HCT116 (cell line): ENCODE measurements at regions not wholly inside any gene's neighbourhood (a gene's known extent, or its start where the extent isn't known, plus 50 kb on each side); places are given as distances from the start of the nearest gene placed in this dataset.

Experiments
- ATAC-seq: fragments of 200-7000 bp; cut with Tn5 transposase; 2 replicates; pipeline ENCODE4 v1.9.1; 2020; ENCODE audit warnings: mild to moderate bottlenecking, moderate library complexity
- BruUV-seq: library from RNA; stranded (reverse); fragments of 400-500 nt; replicated peaks from 2 replicates; lab custom pipeline; 2021; lab: Mats Ljungman, UMichigan
- CTCF ChIA-PET: fragments of 300-600 bp; sonication (Branson Sonifier 250); formaldehyde crosslinking; loops from one replicate; lab custom pipeline; 2021; ENCODE audit warnings: antibody characterized with exemption; lab: Charles Lee
- POLR2A ChIA-PET: fragments of 300-600, 350-600 bp; sonication (Branson Sonifier 250); formaldehyde crosslinking; loops from one replicate; lab custom pipeline; 2021; ENCODE audit warnings: antibody characterized with exemption; lab: Charles Lee
- RAD21 ChIA-PET, 2 experiments: fragments of 300-600 bp; sonication (Branson Sonifier 250); formaldehyde crosslinking; loops; one replicate each; lab custom pipeline; 2023; ENCODE audit warnings: low total read pairs in 2 of 2; ENCODE audit not compliant: uncharacterized antibody in 2 of 2, unreplicated experiment in 2 of 2, low non-redundant PET in 1 of 2; lab: Charles Lee
- DNase-seq: peaks from one replicate; pipeline ENCODE4 v3.0.0-alpha.2; 2010; ENCODE audit warnings: low read depth, low spot score
- H2AFZ ChIP-seq: fragments of 200-600 bp; shearing (Covaris generic), sonication (generic); 2 replicates; pipeline ENCODE4 v1.6.1; 2017; ENCODE audit warnings: low read depth, mixed run types, mixed read lengths, antibody characterized with exemption, low read length; ENCODE audit not compliant: poor library complexity, severe bottlenecking
- H3K27ac ChIP-seq: 2 replicates; pipeline ENCODE4 v1.5.1; 2012; ENCODE audit warnings: low read depth, low read length
- H3K27me3 ChIP-seq: fragments of 200-600 bp; sonication (generic); 2 replicates; pipeline ENCODE4 v1.6.1; 2016; ENCODE audit warnings: mixed run types, low read length, mixed read lengths; ENCODE audit not compliant: insufficient read depth
- H3K36me3 ChIP-seq, 2 experiments: fragments of 200-500 bp in 1 of 2; fragments of 200-600 bp in 1 of 2; sonication (Bioruptor generic) in 1 of 2; sonication (generic) in 1 of 2; 2 replicates each; pipeline versions ENCODE4 v1.5.1 to v1.6.1; 2014 to 2016; ENCODE audit warnings: low read length in 2 of 2, inconsistent platforms in 1 of 2, mixed read lengths in 1 of 2, mixed run types in 1 of 2; ENCODE audit not compliant: insufficient read depth in 2 of 2, control insufficient read depth in 1 of 2
- H3K4me1 ChIP-seq, 2 experiments: fragments of 200-600 bp in 1 of 2; sonication (generic) in 1 of 2; 2 replicates each; pipeline versions ENCODE4 v1.5.1 to v1.6.1; 2012 to 2017; ENCODE audit warnings: low read length in 2 of 2, inconsistent platforms in 1 of 2, mild to moderate bottlenecking in 1 of 2, mixed read lengths in 1 of 2, mixed run types in 1 of 2, moderate library complexity in 1 of 2; ENCODE audit not compliant: insufficient read depth in 2 of 2, control insufficient read depth in 1 of 2
- H3K4me2 ChIP-seq: fragments of 200-600 bp; sonication (generic); 2 replicates; pipeline ENCODE4 v1.6.1; 2017; ENCODE audit warnings: mixed run types, low read length, mixed read lengths
- H3K4me3 ChIP-seq, 2 experiments: fragments of 200-600 bp in 1 of 2; sonication (generic) in 1 of 2; replicated peaks in 1 of 2; 2 replicates each; pipeline ENCODE4 v1.5.1; 2011 to 2016; ENCODE audit warnings: low read length in 2 of 2, control low read depth in 1 of 2, low read depth in 1 of 2, mild to moderate bottlenecking in 1 of 2, mixed read lengths in 1 of 2, mixed run types in 1 of 2
- H3K79me2 ChIP-seq: fragments of 200-600 bp; sonication (generic); 2 replicates; pipeline ENCODE4 v1.6.1; 2017; ENCODE audit warnings: mild to moderate bottlenecking, mixed run types, low read length, moderate library complexity, mixed read lengths; ENCODE audit not compliant: insufficient read depth
- H3K9ac ChIP-seq: fragments of 200-600 bp; sonication (generic); 2 replicates; pipeline ENCODE4 v1.6.1; 2016; ENCODE audit warnings: low read length, mixed read lengths
- H3K9me2 ChIP-seq: fragments of 200-600 bp; sonication (generic), shearing (Covaris generic); 2 replicates; pipeline ENCODE4 v1.6.1; 2017; ENCODE audit warnings: mixed run types, mild to moderate bottlenecking, moderate library complexity; ENCODE audit not compliant: insufficient read depth
- H3K9me3 ChIP-seq, 2 experiments: fragments of 200-500 bp in 1 of 2; fragments of 200-600 bp in 1 of 2; sonication (Bioruptor generic) in 1 of 2; sonication (generic) in 1 of 2; 2 replicates each; pipeline ENCODE4 v1.6.1; 2014 to 2017; ENCODE audit warnings: low read length in 2 of 2, mixed read lengths in 2 of 2, inconsistent platforms in 1 of 2, low read depth in 1 of 2, mild to moderate bottlenecking in 1 of 2, mixed run types in 1 of 2, moderate library complexity in 1 of 2; ENCODE audit not compliant: control insufficient read depth in 1 of 2, insufficient read depth in 1 of 2
- H4K20me1 ChIP-seq: fragments of 200-600 bp; sonication (generic), shearing (Covaris generic); 2 replicates; pipeline ENCODE4 v1.6.1; 2017; ENCODE audit warnings: mixed run types, mild to moderate bottlenecking, moderate library complexity; ENCODE audit not compliant: insufficient read depth
- EZH2phosphoT487 ChIP-seq: fragments of 200-600 bp; IDR thresholded peaks from 2 replicates; pipeline ENCODE4 v1.6.1; 2018; ENCODE audit warnings: antibody characterized with exemption, borderline replicate concordance
- JUND ChIP-seq: IDR thresholded peaks from 2 replicates; pipeline ENCODE4 v1.6.1; 2012
- RAD21 ChIP-seq: IDR thresholded peaks from 2 replicates; pipeline ENCODE4 v1.6.1; 2012; ENCODE audit warnings: low read depth, mild to moderate bottlenecking
- REST ChIP-seq: IDR thresholded peaks from 2 replicates; pipeline ENCODE4 v1.6.1; 2012; ENCODE audit warnings: low read depth
- SP1 ChIP-seq: IDR thresholded peaks from 2 replicates; pipeline ENCODE4 v1.6.1; 2012; ENCODE audit warnings: low read depth
- SRF ChIP-seq: IDR thresholded peaks from 2 replicates; pipeline ENCODE4 v1.6.1; 2012; ENCODE audit warnings: low read depth
- YY1 ChIP-seq: IDR thresholded peaks from 2 replicates; pipeline ENCODE4 v1.6.1; 2011; ENCODE audit warnings: low read length, low read depth, moderate library complexity, mild to moderate bottlenecking; ENCODE audit not compliant: insufficient replicate concordance; ENCODE audit errors: extremely low read depth
- ZBTB33 ChIP-seq: IDR thresholded peaks from 2 replicates; pipeline ENCODE4 v1.6.1; 2011; ENCODE audit warnings: mild to moderate bottlenecking, low read length, moderate library complexity; ENCODE audit not compliant: insufficient replicate concordance; ENCODE audit errors: extremely low read depth
- intact Hi-C: fragments of 100-400 bp; cut with micrococcal nuclease; formaldehyde crosslinking; loops from 2 replicates; pipeline ENCODE4 v1.10.0; 2022

GRCh38 chr3:46104706-46105105 lies 77.4 kb upstream of the XCR1 start:
- TF ChIP-seq SRF (no peak), ZBTB33 (no peak), SP1 (no peak), REST (no peak), RAD21 (no peak), YY1 (no peak), EZH2phosphoT487 (no peak), JUND (no peak)
- no peaks in the 10 kb centered on the region for H3K27me3 ChIP-seq
- RAD21 ChIA-PET = interaction anchor here (0.6 kb wide), 2 partner anchors 110 to 166 kb away, joined by 3 to 4 read pairs; no protein-coding TSS in a partner anchor
- no peaks in the 10 kb centered on the region for H3K79me2 ChIP-seq
- no peaks in the 10 kb centered on the region for H4K20me1 ChIP-seq
- H3K9ac ChIP-seq = no peak overlapping the region
- POLR2A ChIA-PET = no interaction called here
- H3K9me3 ChIP-seq = no peaks in the 10 kb centered on the region
- CTCF ChIA-PET = interaction anchor here (1.2 to 1.4 kb wide), 2 partner anchors 26 to 104 kb away, joined by 3 read pairs; partner anchors contain the start of gene CCR1
- ATAC-seq (no peak), DNase-seq (no peak)
- H3K4me3 ChIP-seq = no peak overlapping the region
- H3K4me1 ChIP-seq = peaks cover 10 to 19% of the 10 kb centered on the region in 2 experiments
- no peak overlapping the region for H3K4me2 ChIP-seq
- intact Hi-C loops = no loop called here
- no peaks in the 10 kb centered on the region for H3K9me2 ChIP-seq
- no TSS peak for BruUV-seq
- H3K27ac ChIP-seq = no peak overlapping the region
- H2AFZ ChIP-seq = no peak overlapping the region
- H3K36me3 ChIP-seq = no peaks in the 10 kb centered on the region
